EH (cell line): ENCODE measurements at regions not wholly inside any gene's neighbourhood (a gene's known extent, or its start where the extent isn't known, plus 50 kb on each side); places are given as distances from the start of the nearest gene placed in this dataset.

ENCODE experiments used
- DNase-seq: peaks from one replicate; pipeline ENCODE4 v3.0.0-alpha.2; 2015; ENCODE audit warnings: low read depth

GRCh38 chr2:217623281-217623912, 379.4 kb downstream of the TNS1 start:
- DNase-seq: no peak

- DNase-seq: peak; percentile 92
Observed at GRCh38 chr2:217622205-217623060, 380.4 kb downstream of the TNS1 start.

- no peak for DNase-seq
Observed at GRCh38 chr2:217621391-217621801, 381.4 kb downstream of the TNS1 start.

DNA sequence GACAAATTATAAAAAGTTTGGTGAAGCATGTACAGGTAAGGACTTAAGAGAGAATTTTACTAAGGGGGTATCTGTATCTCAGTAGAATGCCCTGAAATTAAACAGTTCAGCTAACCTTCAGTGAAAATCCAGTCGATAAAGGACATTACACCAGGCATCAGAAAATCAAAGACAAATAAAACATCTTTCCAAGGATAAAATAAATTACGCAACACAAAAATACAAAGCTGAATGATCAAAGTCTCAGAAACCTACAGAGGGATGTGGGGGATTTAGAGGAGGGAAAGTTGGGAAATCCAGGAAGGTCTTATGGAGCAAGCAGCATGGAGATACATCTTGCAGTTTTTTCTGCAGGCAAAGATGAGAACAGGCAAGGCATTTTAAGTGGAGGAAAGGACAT, 384.1 kb downstream of the TNS1 start:
- DNase-seq: no peak

- peak; percentile 42 for DNase-seq
Observed at GRCh38 chr2:217617616-217618022, 385.2 kb downstream of the TNS1 start.

DNA sequence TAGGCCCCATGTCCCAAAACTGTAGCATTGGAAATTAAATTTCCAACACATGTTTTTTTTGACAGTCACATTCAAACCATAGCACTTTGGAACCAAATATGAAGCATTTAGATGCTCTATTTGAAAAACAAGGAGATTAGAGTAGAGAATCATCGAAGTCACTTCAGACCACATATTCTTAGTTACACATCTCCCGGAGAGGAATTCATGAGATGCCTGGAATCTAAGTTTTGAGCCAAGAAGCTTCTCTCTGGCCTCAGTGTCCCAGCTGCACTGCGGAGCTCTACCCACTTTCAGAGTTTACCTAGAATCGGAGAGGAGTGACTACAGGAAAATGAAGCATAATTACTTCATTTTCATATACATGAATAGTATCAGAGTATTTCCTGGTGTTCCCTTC, 385.9 kb downstream of the TNS1 start:
- peak; percentile 70 for DNase-seq

DNA sequence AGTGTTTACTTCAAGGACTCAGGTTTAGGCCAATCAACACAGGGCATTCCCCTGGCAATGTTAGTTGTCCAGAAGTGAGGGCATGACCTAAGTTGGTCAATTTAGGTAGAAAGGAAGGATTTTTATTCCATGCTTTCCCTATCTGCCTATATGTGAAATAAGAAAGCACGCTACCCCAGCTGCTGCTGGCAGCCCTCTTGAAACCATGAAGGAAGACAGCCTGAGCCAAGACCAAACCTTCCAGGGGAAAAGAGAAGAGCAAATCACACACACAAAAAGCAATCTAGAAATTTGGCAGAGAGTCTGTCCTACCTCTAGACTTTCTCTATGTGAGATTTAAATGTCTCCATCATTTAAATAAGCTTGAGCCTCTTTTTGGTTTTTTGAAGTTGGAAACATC, 387.6 kb downstream of the TNS1 start:
- DNase-seq: no peak

- DNase-seq: no peak
Observed at GRCh38 chr2:217614498-217614897, 388.3 kb downstream of the TNS1 start.

GRCh38 chr2:217614096-217614495, 388.7 kb downstream of the TNS1 start:
- DNase-seq: no peak

- no peak for DNase-seq
Observed at GRCh38 chr2:217612920-217613319, 389.9 kb downstream of the TNS1 start.

GRCh38 chr2:217612211-217612610, 390.6 kb downstream of the TNS1 start:
- no peak for DNase-seq

- DNase-seq: no peak
Observed at GRCh38 chr2:217611626-217612127, 391.1 kb downstream of the TNS1 start.

DNA sequence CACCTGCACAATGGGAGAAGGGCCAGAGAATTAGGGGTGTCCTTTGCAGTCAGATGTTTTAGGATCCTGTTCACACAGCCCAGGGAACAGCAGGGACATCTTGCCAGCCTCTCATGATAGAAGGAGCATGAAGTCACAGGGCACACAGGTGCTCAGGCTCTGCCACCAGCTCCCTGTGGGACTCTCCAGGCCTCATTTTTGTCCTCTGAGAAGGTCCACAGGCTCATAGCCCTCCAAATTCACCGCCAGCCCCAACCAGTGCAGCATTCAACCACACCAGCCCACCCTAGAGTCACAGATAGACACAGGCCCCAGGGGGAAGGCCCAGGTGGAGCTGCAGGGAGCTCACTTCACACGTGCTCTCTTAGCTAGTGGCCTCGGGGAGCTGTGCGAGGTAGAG, 391.7 kb downstream of the TNS1 start:
- no peak for DNase-seq

DNA sequence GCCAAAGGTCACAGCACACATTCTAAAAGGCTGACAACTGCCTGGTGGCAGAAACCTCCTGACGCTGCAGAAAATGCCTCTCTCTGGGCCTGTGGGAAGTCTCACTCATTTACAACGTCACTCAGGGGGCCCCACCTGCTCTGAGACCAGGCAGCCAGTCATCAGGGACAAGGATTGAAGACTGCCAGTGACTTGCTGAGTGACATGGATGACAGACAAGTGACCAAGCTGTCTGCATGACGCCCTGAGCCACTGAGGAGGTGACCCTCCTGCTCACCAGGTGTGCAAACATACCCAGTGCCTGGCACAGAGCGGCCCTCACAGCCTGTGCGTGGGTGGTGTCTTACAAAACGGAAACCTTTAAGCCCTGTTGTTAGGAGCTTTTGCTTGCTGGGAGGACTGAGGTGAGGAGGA, 392.4 kb downstream of the TNS1 start:
- no peak for DNase-seq

DNA sequence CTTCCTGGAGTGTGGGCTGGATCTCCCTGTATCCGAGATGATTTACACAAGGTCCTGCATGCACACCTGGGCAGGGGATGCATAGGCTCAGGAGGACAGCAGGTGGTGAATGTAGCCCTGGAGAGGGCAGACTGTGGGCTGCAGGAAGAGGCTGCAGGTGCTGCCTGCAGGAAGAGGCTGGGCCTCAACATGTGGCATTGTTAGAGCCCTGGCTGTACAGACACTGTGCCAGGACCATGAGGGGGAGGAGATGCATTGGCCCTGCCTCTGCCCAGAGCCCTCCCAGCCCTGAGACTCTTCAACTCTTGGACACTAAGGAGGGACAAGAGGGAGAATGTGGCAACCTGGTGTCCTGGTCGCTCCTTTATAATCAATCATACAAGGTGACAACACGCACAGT, 392.8 kb downstream of the TNS1 start:
- no peak for DNase-seq

DNA sequence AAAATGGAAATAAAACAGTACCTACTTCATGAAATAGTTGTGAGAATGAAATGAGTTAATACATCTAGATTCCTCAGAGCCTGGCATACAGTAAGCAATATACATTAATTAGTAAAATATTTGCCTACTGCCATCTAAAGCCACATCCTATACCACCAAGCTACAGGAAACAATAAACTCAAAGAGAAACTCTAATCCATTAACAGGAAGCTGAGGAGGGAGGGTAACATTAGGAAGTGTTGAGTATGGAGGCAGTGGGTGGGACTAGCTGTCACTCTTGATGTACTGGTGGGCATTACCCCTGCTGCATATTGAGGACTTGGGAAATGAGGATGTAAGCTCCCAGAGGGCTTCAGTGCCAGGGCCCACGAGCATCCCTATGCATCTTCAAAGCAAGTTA, 396.5 kb downstream of the TNS1 start:
- no peak for DNase-seq

- DNase-seq: peak; percentile 28
Observed at GRCh38 chr2:217604527-217605194, 398.1 kb downstream of the TNS1 start.

GRCh38 chr2:217601601-217602000, 401.2 kb downstream of the TNS1 start:
- no peak for DNase-seq

GRCh38 chr2:217599906-217600305, 402.9 kb downstream of the TNS1 start:
- peak; percentile 14 for DNase-seq

GRCh38 chr2:217597681-217598080, 405.1 kb downstream of the TNS1 start:
- no peak for DNase-seq

DNA sequence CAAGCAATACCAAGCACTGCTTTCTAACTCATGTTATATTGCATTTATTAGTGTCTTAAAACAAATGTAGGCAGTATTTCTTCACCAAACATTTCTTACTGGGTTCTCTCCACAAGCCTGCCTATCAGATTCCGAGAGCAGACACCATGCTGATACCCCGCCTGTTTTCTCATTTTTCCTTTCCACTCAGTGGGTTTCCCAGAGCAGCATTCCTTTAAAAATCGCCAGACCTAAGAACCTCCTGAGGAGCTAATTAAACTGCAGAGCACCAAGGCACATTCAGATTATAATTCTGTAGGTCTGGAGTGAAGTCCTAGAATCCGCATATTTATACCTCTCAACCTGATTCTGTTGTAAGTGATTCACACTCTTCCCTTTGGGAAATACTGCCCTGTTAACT, 405.6 kb downstream of the TNS1 start:
- no peak for DNase-seq

DNA sequence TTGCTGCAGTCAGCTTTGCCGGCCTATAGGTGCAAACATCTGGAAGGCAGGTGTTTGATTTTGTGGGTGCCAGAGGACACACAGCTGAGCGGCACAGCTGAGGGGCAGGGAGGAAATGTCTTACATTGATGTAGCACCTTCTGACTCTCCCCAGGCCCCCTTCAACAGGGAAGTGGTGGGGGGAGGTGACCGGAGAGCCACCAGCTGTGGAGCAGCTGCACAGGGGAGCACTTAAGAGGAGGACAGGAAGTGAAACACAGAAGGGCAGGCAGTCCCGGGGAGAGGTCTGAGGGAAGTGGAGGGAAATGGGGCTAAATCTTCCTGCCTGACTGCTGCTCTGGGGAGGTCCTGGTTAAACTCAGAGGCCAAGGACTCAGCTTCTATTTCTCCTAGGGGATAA, 409.1 kb downstream of the TNS1 start:
- DNase-seq: no peak

DNA sequence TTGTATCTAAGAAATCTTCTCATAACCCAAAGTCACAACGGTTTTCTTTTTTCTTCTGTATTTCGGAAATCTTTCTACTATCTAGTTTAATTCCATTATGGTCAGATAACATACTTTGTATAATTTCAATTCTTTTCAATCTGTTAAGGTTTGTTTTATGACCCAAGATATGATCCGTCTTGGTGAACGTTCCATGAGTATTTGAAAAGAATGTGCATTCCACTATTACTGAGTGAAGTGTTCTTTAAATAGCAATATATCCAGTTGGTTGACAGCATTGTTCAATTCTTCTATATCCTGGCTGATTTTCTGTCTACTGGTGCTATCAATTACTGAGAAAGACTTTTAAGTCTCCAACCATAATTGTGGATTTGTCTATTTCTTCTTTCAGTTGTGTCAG, 414.5 kb downstream of the TNS1 start:
- DNase-seq: no peak
